Suprapubic skin (tissue), 4 donors: ENCODE measurements at regions not wholly inside any gene's neighbourhood (a gene's known extent, or its start where the extent isn't known, plus 50 kb on each side); places are given as distances from the start of the nearest gene placed in this dataset.

Source experiments
- DNase-seq, 2 donors: peaks; one replicate each; pipeline ENCODE4 v3.0.0-alpha.2; 2019; ENCODE audit warnings: low spot score in 2 of 2
- H3K27ac ChIP-seq: fragments of 200-600 bp; sonication (generic); one replicate; pipeline ENCODE4 v1.5.1; 2019
- H3K27me3 ChIP-seq: fragments of 200-600 bp; sonication (generic); one replicate; pipeline ENCODE4 v1.5.1; 2019
- H3K36me3 ChIP-seq: fragments of 200-600 bp; sonication (generic); one replicate; pipeline ENCODE4 v1.5.1; 2019
- H3K4me1 ChIP-seq: fragments of 200-600 bp; sonication (generic); one replicate; pipeline ENCODE4 v1.5.1; 2019
- H3K4me3 ChIP-seq: fragments of 200-600 bp; sonication (generic); one replicate; pipeline ENCODE4 v1.5.1; 2019; ENCODE audit warnings: mild to moderate bottlenecking
- H3K9me3 ChIP-seq: fragments of 200-600 bp; sonication (generic); one replicate; pipeline ENCODE4 v1.5.1; 2019
- EP300 ChIP-seq: sonication (generic); formaldehyde crosslinking; IDR thresholded peaks from one replicate; pipeline ENCODE4 v1.6.1; 2017; ENCODE audit warnings: antibody characterized with exemption
- POLR2A ChIP-seq, 2 donors: fragments of 450-650 bp; IDR thresholded peaks; one replicate each; pipeline ENCODE4 v1.6.1; 2017; ENCODE audit warnings: antibody characterized with exemption in 2 of 2, mild to moderate bottlenecking in 2 of 2, moderate library complexity in 2 of 2
- POLR2AphosphoS5 ChIP-seq, 3 donors: sonication (generic); formaldehyde crosslinking; IDR thresholded peaks; one replicate each; pipeline ENCODE4 v1.6.1; 2017; ENCODE audit warnings: antibody characterized with exemption in 3 of 3
- WGBS: methylation state at CpG from one replicate; pipeline ENCODE4 v1.1.5; 2018; 5-methylcytosine and 5-hydroxymethylcytosine counted together
- TF ChIP-seq, protein P1 (sequence below), 2 donors: fragments of 200-600 bp in 1 of 2; fragments of 450-650 bp in 1 of 2; sonication (generic) in 1 of 2; IDR thresholded peaks; one replicate each; pipeline ENCODE4 v1.5.1; 2016 to 2019; ENCODE audit warnings: antibody characterized with exemption in 2 of 2, mild to moderate bottlenecking in 1 of 2, moderate library complexity in 1 of 2

DNA sequence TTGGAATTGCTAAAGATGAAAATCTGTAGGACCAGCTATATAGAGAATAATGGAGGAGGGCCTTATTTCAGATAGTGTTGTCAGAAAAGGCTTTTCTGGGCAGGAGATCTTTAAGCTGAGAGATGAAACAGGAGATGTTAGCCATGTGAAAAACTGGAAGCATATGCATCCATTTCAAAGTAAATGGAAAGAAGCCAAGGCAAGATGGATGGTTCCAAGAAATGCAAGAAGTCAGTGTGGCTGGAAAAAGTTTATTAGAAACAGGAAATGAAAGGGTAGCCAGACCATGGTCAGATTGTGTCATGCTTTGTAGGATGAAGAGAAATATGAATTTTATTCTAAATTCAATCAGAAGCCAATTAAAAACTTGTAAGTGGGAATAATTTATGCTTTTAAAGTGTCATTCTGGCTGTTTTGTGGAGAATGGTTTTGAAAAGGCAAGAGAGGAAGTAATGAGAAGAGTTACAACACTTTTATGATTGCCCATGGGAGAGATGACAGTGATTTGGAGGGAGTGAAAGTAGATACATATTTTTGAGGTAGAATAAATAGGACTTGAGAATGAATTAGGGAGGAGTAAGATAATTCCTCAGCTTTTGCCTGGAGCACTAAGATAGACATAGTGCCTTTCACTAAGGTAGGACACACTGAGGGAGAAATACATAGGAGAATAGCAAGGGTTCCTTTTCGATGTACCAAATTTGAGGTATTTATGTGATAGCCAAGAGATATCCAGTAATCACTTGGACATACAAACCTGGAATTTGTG lies 620.1 kb downstream of the HTR1B start:
- TF ChIP-seq POLR2A (IDR thresholded peaks at IDR 0.05) (no peak), EP300 (no peak), POLR2AphosphoS5 (IDR thresholded peaks at IDR 0.05) (no peak)
- TF ChIP-seq, protein P1, sequence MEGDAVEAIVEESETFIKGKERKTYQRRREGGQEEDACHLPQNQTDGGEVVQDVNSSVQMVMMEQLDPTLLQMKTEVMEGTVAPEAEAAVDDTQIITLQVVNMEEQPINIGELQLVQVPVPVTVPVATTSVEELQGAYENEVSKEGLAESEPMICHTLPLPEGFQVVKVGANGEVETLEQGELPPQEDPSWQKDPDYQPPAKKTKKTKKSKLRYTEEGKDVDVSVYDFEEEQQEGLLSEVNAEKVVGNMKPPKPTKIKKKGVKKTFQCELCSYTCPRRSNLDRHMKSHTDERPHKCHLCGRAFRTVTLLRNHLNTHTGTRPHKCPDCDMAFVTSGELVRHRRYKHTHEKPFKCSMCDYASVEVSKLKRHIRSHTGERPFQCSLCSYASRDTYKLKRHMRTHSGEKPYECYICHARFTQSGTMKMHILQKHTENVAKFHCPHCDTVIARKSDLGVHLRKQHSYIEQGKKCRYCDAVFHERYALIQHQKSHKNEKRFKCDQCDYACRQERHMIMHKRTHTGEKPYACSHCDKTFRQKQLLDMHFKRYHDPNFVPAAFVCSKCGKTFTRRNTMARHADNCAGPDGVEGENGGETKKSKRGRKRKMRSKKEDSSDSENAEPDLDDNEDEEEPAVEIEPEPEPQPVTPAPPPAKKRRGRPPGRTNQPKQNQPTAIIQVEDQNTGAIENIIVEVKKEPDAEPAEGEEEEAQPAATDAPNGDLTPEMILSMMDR (IDR thresholded peaks at IDR 0.05), result no peak
- DNase-seq, result no peak
- WGBS, result 0% methylated on average over 1 of the region's 1 CpG
- no peaks in the 10 kb centered on the region for H3K27me3 ChIP-seq
- no peaks in the 10 kb centered on the region for H3K36me3 ChIP-seq
- H3K4me3 ChIP-seq, result no peak overlapping the region
- no peak overlapping the region for H3K27ac ChIP-seq
- peaks cover 5% of the 10 kb centered on the region for H3K9me3 ChIP-seq
- H3K4me1 ChIP-seq, result no peaks in the 10 kb centered on the region

GRCh38 chr6:76840865-76841264 lies 622.4 kb downstream of the HTR1B start:
- peaks cover 5% of the 10 kb centered on the region for H3K9me3 ChIP-seq
- no peak overlapping the region for H3K27ac ChIP-seq
- WGBS, result 86% methylated on average over 3 of the region's 3 CpGs
- no peaks in the 10 kb centered on the region for H3K4me1 ChIP-seq
- TF ChIP-seq POLR2AphosphoS5 (IDR thresholded peaks at IDR 0.05), result no peak
- TF ChIP-seq, protein P1 (IDR thresholded peaks at IDR 0.05), result no peak
- no peak for DNase-seq
- no peak overlapping the region for H3K4me3 ChIP-seq
- H3K36me3 ChIP-seq, result no peaks in the 10 kb centered on the region
- H3K27me3 ChIP-seq, result no peaks in the 10 kb centered on the region

DNA sequence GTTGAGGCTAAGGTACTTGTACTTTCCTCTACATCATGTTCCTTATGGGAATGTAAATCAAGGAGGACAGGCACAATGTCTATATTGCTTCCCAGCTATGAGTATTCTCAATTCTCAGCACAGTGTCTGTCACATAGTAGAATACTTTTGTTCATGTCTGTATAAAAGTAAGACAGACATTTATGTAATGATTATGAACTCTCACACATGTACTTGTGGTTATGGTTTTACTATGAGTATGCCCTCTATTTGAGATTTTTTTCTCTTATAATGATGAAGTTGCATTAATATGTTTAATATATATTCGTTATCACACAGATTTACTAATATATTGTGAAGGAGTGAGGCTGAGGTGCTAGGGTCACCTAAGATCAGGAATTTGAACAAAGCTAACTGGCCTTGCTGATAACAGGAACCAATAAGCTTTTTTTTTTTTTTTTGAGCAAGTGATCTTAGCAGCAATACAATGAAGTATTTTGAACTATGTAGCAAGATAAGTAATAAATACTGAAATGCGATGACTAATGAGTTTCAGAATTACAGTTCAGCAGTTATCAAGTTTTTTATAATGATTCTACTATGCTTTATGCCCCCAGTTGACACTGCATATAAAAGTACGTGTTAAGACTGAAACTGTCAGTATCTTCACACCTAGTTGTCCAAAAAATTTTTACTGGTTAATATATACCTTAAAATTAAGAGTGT lies 623.1 kb downstream of the HTR1B start:
- Histone ChIP-seq H3K9me3 (peaks cover 5% of the 10 kb centered on the region), H3K27me3 (no peaks in the 10 kb centered on the region), H3K27ac (no peak overlapping the region), H3K36me3 (no peaks in the 10 kb centered on the region), H3K4me1 (no peaks in the 10 kb centered on the region), H3K4me3 (no peak overlapping the region)
- TF ChIP-seq POLR2A (IDR thresholded peaks at IDR 0.05), result no peak
- no peak for TF ChIP-seq POLR2AphosphoS5 (IDR thresholded peaks at IDR 0.05)
- TF ChIP-seq, protein P1 (IDR thresholded peaks at IDR 0.05), result no peak
- TF ChIP-seq EP300, result no peak
- no peak for DNase-seq
- WGBS, result 87% methylated on average over 3 of the region's 3 CpGs

GRCh38 chr6:76839505-76839904 lies 623.8 kb downstream of the HTR1B start:
- no peaks in the 10 kb centered on the region for H3K27me3 ChIP-seq
- 81% methylated on average over 2 of the region's 2 CpGs for WGBS

DNA sequence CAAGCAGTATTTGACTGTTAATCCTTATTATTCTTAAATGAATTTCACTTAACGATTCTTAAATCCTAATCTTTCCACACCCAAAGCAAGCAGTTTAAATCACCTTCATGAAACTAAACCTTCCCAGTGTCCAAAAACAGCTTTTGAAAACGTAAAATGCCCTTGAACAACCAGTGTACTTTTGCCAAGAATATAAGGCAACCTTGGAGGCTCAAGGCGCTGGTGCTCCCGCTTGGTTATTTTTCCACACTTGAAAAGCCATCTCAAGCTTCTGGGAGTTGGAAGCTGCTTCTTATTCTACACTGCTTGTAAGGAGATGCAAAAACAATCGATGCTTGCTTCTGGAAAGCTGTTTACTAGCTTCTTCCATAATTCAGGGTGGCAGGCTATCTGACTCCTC lies 625.7 kb downstream of the HTR1B start:
- Histone ChIP-seq H3K4me3 (no peak overlapping the region), H3K27me3 (no peaks in the 10 kb centered on the region), H3K36me3 (no peaks in the 10 kb centered on the region), H3K4me1 (no peaks in the 10 kb centered on the region), H3K9me3 (no peaks in the 10 kb centered on the region), H3K27ac (no peak overlapping the region)
- TF ChIP-seq, protein P1 (IDR thresholded peaks at IDR 0.05), result no peak
- TF ChIP-seq EP300 (no peak), POLR2AphosphoS5 (IDR thresholded peaks at IDR 0.05) (no peak), POLR2A (IDR thresholded peaks at IDR 0.05) (no peak)
- no peak for DNase-seq
- 82% methylated on average over 5 of the region's 5 CpGs for WGBS

More at GRCh38 chr6:76839505-76839904, 623.8 kb downstream of the HTR1B start:
- Histone ChIP-seq H3K4me3 (no peak overlapping the region), H3K9me3 (peaks cover 3% of the 10 kb centered on the region), H3K27ac (no peak overlapping the region), H3K36me3 (no peaks in the 10 kb centered on the region), H3K4me1 (no peaks in the 10 kb centered on the region)
- TF ChIP-seq, protein P1 (IDR thresholded peaks at IDR 0.05), result no peak
- no peak for TF ChIP-seq POLR2AphosphoS5 (IDR thresholded peaks at IDR 0.05)
- no peak for TF ChIP-seq EP300
- no peak for TF ChIP-seq POLR2A (IDR thresholded peaks at IDR 0.05)
- no peak for DNase-seq
